ENCODE measurements at regions not wholly inside any gene's neighbourhood (a gene's known extent, or its start where the extent isn't known, plus 50 kb on each side); places are given as distances from the start of the nearest gene placed in this dataset.

GRCh38 chr5:8851101-8851500, 694.8 kb downstream of the SEMA5A start:
- DNase-seq (ENCODE audit: low read depth) = no peak
- TF ChIP-seq MAX (IDR thresholded peaks at IDR 0.05; ENCODE audit: low read depth, low read length) = no peak
- H3K4me3 ChIP-seq (ENCODE audit: low read depth, low read length) = no peak overlapping the region

- TF ChIP-seq MYC (IDR thresholded peaks at IDR 0.05; ENCODE audit: low read depth, low read length) (no peak), MAX (IDR thresholded peaks at IDR 0.05; ENCODE audit: low read depth, low read length) (no peak), POLR2A (IDR thresholded peaks at IDR 0.05; ENCODE audit: extremely low read depth, insufficient read length) (no peak), CTCF (IDR thresholded peaks at IDR 0.05; ENCODE audit: low read depth, low read length) (no peak)
Observed at GRCh38 chr5:8857051-8857450, 688.8 kb downstream of the SEMA5A start.

GRCh38 chr5:8861764-8862163, 684.1 kb downstream of the SEMA5A start:
- no peak for TF ChIP-seq MYC (IDR thresholded peaks at IDR 0.05; ENCODE audit: low read depth, low read length)
- TF ChIP-seq POLR2A (IDR thresholded peaks at IDR 0.05; ENCODE audit: extremely low read depth, insufficient read length) = no peak
- TF ChIP-seq CTCF (IDR thresholded peaks at IDR 0.05; ENCODE audit: low read depth, low read length) = no peak
- no peak for TF ChIP-seq MAX (IDR thresholded peaks at IDR 0.05; ENCODE audit: low read depth, low read length)
- DNase-seq (ENCODE audit: low read depth) = no peak
- no peak overlapping the region for H3K4me3 ChIP-seq (ENCODE audit: low read depth, low read length)

More at GRCh38 chr5:8857051-8857450, 688.8 kb downstream of the SEMA5A start:
- no peak overlapping the region for H3K4me3 ChIP-seq (ENCODE audit: low read depth, low read length)
- DNase-seq (ENCODE audit: low read depth) = no peak

GRCh38 chr5:8864053-8864452, 681.8 kb downstream of the SEMA5A start:
- peak; percentile 63 for TF ChIP-seq CTCF (IDR thresholded peaks at IDR 0.05; ENCODE audit: low read depth, low read length)
- TF ChIP-seq MAX (IDR thresholded peaks at IDR 0.05; ENCODE audit: low read depth, low read length) = no peak
- peak; percentile 56 for DNase-seq (ENCODE audit: low read depth)
- H3K4me3 ChIP-seq (ENCODE audit: low read depth, low read length) = no peak overlapping the region

GRCh38 chr5:8865266-8865665, 680.6 kb downstream of the SEMA5A start:
- no peak overlapping the region for H3K4me3 ChIP-seq (ENCODE audit: low read depth, low read length)
- no peak for DNase-seq (ENCODE audit: low read depth)
- TF ChIP-seq MYC (IDR thresholded peaks at IDR 0.05; ENCODE audit: low read depth, low read length) (no peak), MAX (IDR thresholded peaks at IDR 0.05; ENCODE audit: low read depth, low read length) (no peak), CTCF (IDR thresholded peaks at IDR 0.05; ENCODE audit: low read depth, low read length) (no peak), POLR2A (IDR thresholded peaks at IDR 0.05; ENCODE audit: extremely low read depth, insufficient read length) (no peak)

- no peak overlapping the region for H3K4me3 ChIP-seq (ENCODE audit: low read depth, low read length)
- DNase-seq (ENCODE audit: low read depth) = no peak
- TF ChIP-seq MAX (IDR thresholded peaks at IDR 0.05; ENCODE audit: low read depth, low read length) (no peak), MYC (IDR thresholded peaks at IDR 0.05; ENCODE audit: low read depth, low read length) (no peak), CTCF (IDR thresholded peaks at IDR 0.05; ENCODE audit: low read depth, low read length) (no peak), POLR2A (IDR thresholded peaks at IDR 0.05; ENCODE audit: extremely low read depth, insufficient read length) (no peak)
Observed at GRCh38 chr5:8865686-8866374, 680.0 kb downstream of the SEMA5A start.
